NCI-H2029 treated with DMSO at 0.1 percent for 48 hours (cell line): ENCODE measurements at regions not wholly inside any gene's neighbourhood (a gene's known extent, or its start where the extent isn't known, plus 50 kb on each side); places are given as distances from the start of the nearest gene placed in this dataset.

Experiments
- DNase-seq: peaks from one replicate; lab custom pipeline; 2025; lab: John Stamatoyannopoulos, UW

DNA sequence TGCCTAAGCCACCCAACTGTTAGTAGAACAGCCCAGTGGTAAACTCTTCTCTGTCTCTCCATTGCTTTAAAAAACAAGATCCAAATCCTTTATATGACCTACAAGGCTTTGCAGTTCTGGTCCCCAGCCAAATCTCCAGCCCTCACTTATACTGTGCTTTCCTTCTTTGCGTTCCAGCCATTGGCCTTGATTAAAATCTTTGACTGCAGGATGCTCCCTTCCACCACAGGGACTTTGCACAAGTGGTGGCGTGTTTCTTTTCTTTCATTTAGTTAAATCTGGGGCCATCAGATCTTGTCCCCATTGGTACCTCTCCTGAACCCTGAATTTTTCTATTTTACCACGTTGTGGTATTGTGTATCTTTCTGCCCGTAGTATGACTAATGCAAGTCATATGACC, 183.7 kb downstream of the VRK1 start:
- DNase-seq, result no peak

DNA sequence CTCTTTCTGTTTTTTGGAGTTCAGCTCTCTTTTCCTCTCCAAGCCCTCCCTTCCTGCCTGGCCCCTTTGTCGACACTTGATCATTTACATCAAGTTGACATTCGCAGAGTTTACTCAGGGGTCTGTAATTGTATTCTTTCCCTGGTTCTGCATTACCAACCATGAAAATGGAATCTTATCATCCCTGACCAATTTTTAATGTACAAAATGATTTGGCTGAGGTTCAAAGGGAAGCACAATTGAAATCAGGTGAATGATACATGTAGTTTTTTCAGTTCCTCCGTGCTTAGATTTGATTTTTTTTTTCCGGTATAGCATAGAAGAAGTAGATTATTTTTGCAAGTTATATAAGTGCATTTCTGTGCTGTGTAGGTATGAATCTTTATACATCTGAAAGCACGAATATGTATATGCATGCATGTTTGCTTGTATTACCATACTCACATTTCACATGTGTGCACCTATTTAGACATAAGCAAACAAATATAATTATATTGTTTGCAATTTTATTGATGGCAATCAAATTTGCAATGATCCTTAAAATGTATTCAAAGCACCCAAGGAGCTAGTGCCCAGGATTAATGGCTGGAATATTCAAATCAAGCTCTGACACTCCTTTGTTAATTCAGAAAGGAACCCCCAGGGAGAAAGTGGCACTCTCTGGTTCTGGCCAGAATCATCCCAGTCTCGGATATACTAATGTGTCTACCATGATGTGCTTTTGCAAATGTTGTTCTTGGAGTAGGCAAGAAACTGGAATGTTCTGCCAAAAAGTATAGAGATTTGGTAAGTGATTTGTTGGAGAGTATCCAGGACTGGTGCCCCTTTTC, 189.3 kb downstream of the VRK1 start:
- DNase-seq, result no peak

DNA sequence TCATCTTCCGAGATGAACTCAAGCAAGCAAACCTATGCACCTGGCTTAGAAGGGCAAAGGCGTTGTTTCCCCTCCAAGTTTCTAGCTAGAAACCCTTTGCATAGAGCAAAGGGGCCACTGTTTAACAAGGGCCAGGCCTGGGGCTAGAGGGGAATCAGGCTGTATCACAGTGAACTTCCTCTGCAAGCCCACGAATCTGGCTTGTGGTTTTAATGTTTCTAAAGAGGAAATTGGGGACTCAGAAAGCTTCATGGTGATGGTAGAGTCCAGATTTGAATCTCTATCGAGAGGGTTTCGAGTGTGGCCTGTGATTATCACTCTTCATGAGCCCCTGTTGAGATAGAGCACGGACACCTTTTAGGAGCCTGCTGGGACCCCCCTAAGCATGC, 189.9 kb downstream of the VRK1 start:
- DNase-seq, result no peak

DNA sequence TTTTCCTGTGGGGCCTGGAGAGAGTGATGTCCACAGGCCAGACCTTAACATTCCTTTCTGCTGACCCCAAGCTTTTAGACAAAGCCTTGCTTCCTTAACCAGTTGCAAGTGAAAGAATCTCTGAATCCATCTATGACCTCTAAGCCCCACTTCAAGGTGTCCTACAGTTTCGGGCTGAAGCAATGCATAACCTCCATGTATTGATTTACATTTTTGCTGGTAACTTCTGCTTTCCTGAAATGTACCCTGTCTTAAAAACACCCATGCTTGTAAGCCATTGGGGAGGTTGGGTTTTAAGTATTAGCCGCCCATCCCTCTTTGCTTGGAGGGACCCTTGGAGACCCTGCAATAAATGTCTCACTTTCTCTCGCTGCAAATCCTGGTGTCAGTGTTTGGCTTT, 190.6 kb downstream of the VRK1 start:
- no peak for DNase-seq

DNA sequence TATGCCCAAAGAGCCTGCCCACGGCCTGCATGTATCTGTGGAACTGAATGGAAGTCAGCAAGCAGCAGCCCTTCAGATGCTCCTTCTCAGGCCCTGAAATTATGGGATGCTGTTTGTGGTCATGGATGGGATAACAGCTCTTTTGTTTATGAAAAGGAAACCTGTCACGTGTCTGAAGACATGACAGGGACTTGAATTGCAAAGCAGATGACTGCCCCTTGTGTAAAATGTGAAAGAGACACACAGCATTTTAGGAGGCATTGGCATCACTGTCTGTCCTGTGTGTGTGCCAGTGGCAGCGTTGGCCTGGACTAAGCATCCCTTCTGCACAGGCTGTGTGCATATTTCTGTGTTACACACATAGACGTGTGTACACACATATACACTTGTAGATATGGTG, 192.1 kb downstream of the VRK1 start:
- DNase-seq, result no peak

DNA sequence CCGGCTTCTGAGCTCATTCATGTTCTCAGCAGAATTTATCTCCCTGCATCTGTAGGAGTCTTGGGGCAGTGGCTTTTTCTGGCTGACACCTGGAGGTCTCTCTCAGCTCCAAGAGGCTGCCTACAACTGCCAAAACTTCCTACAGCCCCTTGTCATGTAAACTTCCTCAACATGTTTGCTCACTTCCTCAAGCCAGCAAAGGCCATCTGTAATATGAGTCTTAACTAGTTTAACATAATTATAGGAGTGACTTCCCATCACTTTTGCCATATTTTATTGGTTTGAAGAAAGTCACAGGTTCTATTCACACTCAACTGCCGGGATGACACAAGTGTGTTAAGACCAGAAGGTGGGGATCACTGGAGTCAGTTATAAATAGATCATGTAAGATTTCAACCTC, 194.0 kb downstream of the VRK1 start:
- DNase-seq, result no peak

DNA sequence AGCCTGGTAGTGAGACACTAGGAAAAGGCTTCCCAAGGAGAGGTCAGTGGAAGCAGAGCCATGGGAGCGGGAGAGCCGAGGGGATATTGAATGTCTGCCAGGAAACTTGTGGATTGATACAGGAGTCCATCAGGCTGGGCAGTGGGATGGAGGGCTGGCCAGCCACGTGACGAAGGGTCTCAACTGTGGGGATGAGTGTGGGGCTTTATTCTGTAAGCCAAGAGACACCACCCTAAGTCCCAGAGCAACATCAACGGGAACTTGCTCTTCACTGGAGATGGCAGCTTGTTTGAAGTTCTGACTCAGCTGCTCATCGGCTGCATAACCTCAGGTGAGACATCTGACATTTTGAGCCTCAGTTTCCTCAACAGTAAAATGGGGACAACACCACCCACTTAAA, 197.8 kb downstream of the VRK1 start:
- DNase-seq, result no peak

DNA sequence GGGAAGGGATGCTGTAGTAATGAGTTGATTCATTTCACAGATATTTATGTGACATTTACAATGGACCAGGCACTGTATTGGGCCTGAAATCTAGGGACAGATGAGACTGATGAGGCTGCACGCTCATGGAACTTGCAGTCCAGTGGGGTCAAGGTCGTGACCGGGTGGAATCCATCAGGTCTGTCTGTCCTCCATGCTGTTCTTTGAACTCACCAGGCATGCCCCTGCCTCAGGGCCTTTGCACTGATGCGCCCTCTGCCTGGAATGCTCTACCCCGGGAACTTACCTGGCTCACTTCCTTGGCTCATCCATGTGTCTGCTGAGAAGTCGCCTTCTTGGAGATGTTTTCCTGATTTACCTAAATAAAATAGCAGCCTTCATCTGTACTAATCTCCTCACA, 200.1 kb downstream of the VRK1 start:
- DNase-seq, result no peak

DNA sequence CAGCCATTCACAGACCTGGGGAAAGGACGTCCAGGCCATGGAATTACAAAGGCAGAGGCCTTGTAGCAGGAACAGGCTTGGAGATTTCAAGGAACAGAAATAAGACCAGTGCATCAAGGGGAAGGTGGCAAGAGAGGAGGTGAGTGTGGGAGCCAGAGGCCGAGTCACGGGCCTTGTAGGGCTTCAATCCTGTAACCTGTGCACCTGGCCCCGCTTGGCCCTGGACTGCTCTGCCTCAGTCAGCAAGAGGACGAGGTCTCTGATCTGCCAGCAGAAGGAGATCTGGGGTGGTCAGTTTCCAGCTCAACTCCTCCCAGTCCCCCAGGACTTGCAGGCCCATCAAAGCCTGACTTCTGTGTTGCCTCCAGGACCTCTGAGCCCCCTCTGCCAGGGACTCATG, 200.8 kb downstream of the VRK1 start:
- DNase-seq, result no peak

DNA sequence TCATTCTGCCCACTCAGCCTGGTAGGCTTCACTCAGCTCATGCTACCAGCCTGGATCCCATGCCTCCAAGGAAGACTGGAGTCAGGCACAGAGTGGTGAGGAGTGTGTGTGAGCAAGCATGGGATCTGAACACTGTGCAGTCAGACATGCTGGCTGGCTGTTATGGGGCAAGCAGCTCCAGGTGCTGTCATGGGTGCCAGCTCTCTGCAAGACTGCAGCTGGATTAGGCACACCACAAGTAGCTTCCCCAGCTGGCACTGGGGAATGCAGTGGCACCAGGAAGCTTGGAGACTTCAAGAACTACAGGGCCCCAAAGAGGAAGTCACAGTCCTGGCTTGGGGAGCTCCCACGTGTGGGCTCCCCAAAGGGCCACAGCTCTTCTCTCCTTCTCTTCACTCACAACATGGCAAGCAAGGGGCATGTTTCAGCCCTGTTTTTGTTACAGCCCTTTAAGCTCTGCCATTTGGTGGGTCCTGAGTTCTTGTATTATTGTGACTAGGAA, 202.5 kb downstream of the VRK1 start:
- no peak for DNase-seq

DNA sequence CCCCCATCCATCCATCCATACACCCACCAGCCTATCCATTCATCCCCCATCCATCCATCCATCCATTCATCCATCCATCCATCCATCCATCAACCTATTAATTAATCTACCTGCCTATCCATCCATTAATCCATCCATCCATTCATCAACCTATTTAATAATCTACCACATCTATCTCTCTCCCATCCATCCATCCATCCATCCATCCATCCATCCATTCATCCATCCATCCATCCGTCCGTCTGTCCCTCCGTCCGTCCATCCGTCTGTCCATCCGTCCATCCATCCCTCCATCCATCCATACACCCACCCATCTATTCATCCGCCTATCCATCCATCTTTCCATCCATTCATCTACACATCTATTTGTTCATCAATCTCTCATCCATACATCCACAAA, 205.3 kb downstream of the VRK1 start:
- DNase-seq, result no peak

DNA sequence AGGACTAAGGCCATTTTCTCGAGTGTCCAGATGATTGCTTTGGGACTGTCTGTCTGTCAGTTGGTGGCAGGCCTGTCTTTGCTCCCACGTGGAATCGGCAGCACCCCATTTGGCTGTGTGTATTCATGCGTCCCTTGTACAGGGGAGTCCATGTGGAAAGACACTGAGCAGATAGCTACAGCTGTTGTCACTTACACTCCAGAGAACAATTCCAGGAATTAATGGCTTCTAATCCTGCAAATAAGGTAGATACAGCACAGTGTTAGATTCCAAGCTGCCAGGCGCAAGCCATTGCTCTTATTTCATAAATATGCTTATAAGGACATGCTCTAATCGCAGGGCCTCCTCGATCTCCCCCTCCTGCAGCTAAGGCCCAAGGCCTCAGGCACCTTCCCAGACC, 208.8 kb downstream of the VRK1 start:
- DNase-seq, result no peak

DNA sequence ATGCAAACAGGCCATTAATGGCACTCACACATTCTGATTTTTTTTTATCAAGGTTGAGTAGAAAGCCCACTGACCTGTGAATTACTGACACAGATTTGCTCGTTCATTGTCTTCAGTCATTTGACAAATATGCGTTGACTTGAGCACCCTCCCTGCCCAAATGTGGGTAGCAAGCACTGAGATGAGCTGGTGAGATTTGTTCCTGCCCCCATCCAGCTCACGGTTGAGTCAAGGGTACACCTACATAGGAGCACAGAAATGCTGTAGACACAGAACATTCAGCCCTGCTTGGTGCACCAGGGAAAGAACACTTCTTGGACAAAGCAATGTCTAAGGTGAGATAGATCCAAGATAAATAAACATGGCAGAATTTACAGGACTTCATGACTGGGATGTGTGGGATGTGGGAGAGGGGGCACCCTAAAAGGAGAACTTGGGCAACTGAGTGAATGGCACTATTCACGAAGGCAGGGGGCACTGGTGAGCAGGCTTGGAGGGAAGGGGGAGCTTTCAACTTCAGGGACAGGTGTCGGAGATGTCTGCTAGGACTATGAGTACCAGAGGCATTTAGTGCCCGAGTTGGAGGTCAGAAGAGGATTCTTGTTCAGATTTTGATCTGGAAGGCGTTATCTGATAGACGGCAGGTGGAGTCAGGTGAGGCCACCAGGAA, 213.4 kb downstream of the VRK1 start:
- no peak for DNase-seq

DNA sequence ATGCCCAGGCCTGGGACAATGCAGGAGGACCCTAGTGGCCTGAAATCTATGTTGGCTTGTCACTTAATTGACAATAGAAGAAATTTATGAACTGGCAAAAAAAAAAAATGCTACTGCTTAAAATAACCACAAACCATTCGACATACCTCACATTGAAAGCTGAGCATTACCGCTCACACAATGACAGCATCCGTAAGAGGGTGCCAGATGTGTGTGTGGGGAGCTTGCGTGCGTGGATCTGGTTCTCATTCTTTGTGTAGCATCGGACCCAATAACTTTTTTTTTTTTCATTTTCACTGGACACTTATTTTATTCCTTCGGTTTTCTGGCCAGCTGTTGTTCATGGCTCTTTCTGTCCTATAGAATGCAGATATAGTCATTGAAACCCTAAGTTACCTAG, 216.7 kb downstream of the VRK1 start:
- no peak for DNase-seq

DNA sequence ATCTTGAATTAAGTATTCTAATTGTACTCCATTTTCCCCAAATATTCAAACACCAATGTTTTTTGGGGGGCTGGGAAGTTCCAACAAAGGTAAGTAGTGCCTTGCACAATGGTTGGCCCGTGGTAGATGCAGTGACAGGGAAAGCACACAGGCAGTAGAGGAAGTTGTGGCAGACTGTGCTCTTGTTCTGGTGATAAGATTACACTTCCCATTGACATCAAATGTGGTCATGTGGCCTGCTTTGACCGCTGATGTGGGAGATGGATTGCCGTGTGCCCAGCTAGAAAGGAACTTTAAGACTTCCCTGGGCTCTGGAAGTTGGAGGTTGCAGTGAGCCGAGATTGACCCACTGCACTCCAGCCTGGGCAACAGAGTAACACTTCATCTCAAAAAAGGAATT, 223.8 kb downstream of the VRK1 start:
- DNase-seq, result no peak

DNA sequence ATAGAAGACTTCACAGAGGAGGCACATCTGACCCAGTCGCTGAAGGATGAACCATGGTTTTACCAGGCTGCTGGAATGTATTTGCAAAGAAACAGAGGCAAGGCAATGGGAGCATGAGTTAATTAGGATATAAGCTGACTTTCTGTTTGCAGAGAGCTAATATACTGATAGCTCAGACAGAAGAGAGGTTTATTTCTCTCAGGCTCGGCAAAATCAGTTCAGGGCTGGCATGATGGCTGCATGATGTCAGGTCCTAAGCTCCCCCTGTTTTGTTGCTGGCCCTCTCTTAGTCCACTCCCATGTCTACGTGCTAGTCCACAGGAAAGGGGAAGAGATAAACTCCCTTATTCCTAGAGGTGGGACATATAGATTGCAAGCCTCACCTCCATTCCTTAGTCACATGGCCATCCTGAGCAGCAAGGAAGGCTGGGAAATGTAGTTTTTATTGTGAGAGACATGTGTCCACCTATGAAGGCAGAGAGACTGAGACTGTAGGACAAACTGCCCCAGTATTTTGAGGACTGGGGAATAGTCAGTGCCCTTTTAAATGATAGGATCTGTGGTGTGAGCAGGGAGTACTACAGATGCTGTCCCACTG, 224.5 kb downstream of the VRK1 start:
- no peak for DNase-seq

DNA sequence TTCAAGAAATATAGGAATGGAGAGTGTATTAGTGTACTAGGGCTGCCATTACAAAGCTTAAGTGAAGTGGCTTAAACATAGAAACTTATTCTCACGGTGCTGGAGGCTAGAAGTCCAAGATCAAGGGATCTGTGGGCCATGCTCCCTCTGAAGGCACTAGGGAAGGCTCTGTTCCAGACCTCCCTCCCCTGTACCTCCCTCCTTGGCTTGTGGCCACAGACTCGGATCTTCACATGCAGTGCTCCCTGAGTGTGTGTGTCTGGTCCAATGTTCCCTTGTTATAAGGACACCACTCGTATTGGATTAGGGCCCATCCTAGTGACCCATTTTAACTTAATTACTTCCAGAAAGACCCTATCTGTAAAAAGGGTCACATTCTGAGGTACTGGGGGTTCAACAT, 225.6 kb downstream of the VRK1 start:
- DNase-seq, result no peak

DNA sequence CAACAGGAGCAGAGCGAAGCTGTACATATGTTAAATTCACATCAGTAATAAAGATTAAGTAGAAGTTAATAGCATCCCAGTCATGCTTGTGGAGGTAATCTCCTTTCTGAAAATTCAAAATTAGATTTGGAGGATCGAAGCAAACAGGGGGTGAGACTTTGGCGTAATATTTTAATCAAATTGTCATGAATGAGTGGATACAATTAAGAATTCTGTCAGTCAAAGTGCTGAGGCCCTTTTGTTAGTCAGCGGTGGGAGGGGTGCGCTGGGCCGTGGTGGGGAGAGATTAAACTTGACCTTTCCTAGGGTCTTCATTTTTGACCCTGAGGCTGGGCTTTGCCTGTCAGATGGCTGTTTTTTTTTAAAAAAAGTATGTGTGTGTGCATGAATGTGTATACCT, 226.7 kb downstream of the VRK1 start:
- DNase-seq, result no peak

DNA sequence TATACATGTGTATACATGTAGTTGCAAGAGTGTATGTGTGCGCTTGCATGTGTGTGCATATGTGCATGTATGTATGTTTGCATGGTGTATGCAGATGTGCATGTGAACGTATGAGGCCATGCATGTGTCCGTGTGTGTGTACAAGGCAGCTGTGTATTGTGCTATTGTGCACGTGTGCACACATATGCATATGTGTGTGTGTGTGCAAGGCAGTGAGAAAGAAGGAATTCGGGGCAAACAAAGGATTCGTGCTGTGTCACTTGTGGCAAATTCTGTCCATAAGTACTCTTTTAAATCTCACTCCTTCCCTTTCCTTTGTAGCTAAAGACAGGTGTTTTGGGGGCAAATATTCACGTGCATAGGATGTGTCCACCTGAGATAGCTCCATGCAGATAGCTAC, 227.1 kb downstream of the VRK1 start:
- no peak for DNase-seq

DNA sequence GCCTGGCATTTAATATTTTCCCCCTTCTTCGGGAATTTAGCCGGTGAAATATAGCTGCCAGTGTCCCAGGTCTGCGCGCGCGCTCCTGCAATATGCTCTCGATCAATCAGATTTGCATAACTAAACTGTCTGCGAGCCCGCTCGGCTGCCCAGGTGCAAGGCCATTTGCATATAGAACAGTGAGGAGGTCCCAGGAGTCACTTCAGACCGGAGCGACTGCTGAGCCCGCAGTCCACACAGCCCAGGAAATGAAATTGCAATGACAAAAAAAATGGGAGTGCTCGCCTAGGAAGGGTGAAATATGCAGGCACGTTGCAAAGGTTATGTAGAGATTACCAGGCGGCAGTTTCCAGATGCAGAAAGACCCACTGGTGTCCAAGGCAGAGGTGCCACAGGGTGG, 228.5 kb downstream of the VRK1 start:
- no peak for DNase-seq

DNA sequence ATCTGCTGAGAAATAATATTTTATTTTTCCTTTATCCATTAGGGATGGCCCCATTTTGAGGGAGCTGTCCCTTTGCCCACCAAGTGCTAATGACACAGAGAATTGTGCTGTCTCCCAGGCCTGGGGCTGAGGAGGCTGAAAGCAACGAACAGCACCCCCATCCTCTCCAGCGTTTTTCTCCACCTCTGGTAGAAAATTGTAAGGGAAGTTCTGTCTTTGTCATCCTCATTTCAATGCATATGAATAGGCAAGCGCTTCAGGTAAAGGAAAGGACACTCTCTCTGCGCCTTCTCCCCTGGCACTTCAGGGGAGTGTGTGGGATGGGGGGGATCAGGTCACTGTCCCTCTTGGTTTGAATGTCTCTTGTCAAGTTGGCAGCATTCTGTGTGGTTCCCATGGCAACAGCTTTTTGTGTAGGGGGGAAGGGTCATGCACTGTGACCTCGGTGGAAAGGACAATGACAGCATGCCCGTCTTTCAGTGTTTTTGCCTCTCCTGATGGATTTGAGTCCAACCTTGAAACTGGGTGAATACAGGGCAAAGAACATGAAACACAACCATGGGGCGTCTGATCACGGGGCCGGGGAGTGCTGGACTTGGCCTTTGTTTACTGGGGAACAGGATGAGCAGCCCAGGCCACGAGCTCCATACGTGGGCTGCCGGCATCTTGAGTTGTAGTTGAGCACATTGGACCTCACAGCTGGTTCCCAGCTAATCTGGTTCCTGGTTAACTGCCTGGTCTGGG, 230.2 kb downstream of the VRK1 start:
- DNase-seq, result no peak

DNA sequence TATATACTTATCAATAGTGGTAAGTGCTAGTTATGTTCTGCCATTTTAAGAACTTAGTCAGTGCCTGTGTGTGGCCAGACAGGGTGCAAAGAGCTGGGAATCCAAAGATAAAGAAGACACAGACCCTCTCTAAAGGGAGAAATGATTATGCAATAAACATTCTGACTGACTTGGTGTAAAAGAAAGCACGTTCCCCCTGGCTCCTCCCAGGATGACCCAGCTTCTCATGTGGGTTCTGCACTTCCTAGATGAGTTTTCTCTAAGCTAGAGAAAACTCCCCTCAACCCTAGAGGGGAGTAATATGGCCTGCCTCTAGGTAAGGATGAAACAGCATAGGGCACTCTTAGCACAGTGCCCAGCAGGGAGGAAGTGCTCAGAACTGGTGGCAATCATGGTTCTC, 231.2 kb downstream of the VRK1 start:
- no peak for DNase-seq

DNA sequence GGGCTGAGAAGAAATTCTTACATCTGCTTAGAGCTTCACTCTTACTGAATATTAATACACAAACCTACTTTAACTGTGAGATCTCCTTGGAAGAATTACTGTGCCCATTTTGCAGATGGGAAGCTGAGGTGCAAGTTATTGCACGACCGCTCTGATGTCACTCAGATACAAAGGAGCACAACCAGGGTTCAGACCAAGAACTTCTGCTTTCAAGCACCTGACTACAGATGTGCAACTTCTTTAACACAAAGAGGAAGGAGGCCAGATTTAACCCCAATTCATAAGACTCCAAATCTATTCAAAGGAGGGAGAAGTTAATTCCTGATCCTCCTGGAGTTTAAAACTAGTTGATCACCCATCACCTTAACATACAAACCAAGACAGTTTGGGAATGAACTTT, 232.6 kb downstream of the VRK1 start:
- no peak for DNase-seq
